ENCODE measurements at regions not wholly inside any gene's neighbourhood (a gene's known extent, or its start where the extent isn't known, plus 50 kb on each side); places are given as distances from the start of the nearest gene placed in this dataset.

GRCh38 chr16:76956394-76956793 is 234.6 kb upstream of the MON1B start:
- no peak overlapping the region for H3K9ac ChIP-seq (ENCODE audit: low read length)
- no peaks in the 10 kb centered on the region for H4K20me1 ChIP-seq (ENCODE audit: low read depth, low read length)
- TF ChIP-seq CTCF (IDR thresholded peaks at IDR 0.05; ENCODE audit: insufficient read depth, low read length, poor library complexity, severe bottlenecking) (no peak), EZH2phosphoT487 (conservative IDR thresholded peaks at IDR 0.05; ENCODE audit: low read length) (no peak)
- H3K27me3 ChIP-seq (ENCODE audit: low read length), result no peaks in the 10 kb centered on the region
- H3K79me2 ChIP-seq (ENCODE audit: insufficient read depth, low read length), result no peaks in the 10 kb centered on the region
- no peak overlapping the region for H3K4me3 ChIP-seq (ENCODE audit: insufficient read depth, low read length, poor library complexity, severe bottlenecking)
- H3K27ac ChIP-seq (ENCODE audit: low read depth, low read length), result no peak overlapping the region
- H3F3A ChIP-seq (ENCODE audit: insufficient read depth), result no peaks in the 10 kb centered on the region
- no peaks in the 10 kb centered on the region for H3K9me3 ChIP-seq (ENCODE audit: insufficient read depth, low read length)
- H3K9me2 ChIP-seq (replicated peaks; ENCODE audit: insufficient read depth, low read length), result no peaks in the 10 kb centered on the region
- H2AFZ ChIP-seq (ENCODE audit: low read depth, low read length, severe bottlenecking), result no peak overlapping the region
- H3K36me3 ChIP-seq (ENCODE audit: low read length), result no peaks in the 10 kb centered on the region
- H3K4me2 ChIP-seq (ENCODE audit: low read depth, low read length, poor library complexity, severe bottlenecking), result no peak overlapping the region

GRCh38 chr16:76956841-76957240 is 234.1 kb upstream of the MON1B start:
- no peaks in the 10 kb centered on the region for H3K9me3 ChIP-seq (ENCODE audit: insufficient read depth, low read length)
- H3K27ac ChIP-seq (ENCODE audit: low read depth, low read length), result no peak overlapping the region
- H3K9me2 ChIP-seq (replicated peaks; ENCODE audit: insufficient read depth, low read length), result no peaks in the 10 kb centered on the region
- H4K20me1 ChIP-seq (ENCODE audit: low read depth, low read length), result no peaks in the 10 kb centered on the region
- no peaks in the 10 kb centered on the region for H3K27me3 ChIP-seq (ENCODE audit: low read length)
- H3K9ac ChIP-seq (ENCODE audit: low read length), result no peak overlapping the region
- H3K36me3 ChIP-seq (ENCODE audit: low read length), result no peaks in the 10 kb centered on the region
- no peak overlapping the region for H3K4me2 ChIP-seq (ENCODE audit: low read depth, low read length, poor library complexity, severe bottlenecking)
- no peaks in the 10 kb centered on the region for H3F3A ChIP-seq (ENCODE audit: insufficient read depth)
- TF ChIP-seq EZH2phosphoT487 (conservative IDR thresholded peaks at IDR 0.05; ENCODE audit: low read length), result no peak
- no peak for TF ChIP-seq CTCF (IDR thresholded peaks at IDR 0.05; ENCODE audit: insufficient read depth, low read length, poor library complexity, severe bottlenecking)
- no peak overlapping the region for H3K4me3 ChIP-seq (ENCODE audit: insufficient read depth, low read length, poor library complexity, severe bottlenecking)
- no peak overlapping the region for H2AFZ ChIP-seq (ENCODE audit: low read depth, low read length, severe bottlenecking)
- no peaks in the 10 kb centered on the region for H3K79me2 ChIP-seq (ENCODE audit: insufficient read depth, low read length)

GRCh38 chr16:76959166-76959565 is 231.8 kb upstream of the MON1B start:
- TF ChIP-seq EZH2phosphoT487 (conservative IDR thresholded peaks at IDR 0.05; ENCODE audit: low read length) (no peak), CTCF (IDR thresholded peaks at IDR 0.05; ENCODE audit: insufficient read depth, low read length, poor library complexity, severe bottlenecking) (no peak)
- Histone ChIP-seq H2AFZ (ENCODE audit: low read depth, low read length, severe bottlenecking) (no peak overlapping the region), H3K79me2 (ENCODE audit: insufficient read depth, low read length) (no peaks in the 10 kb centered on the region), H3K9me2 (replicated peaks; ENCODE audit: insufficient read depth, low read length) (no peaks in the 10 kb centered on the region), H3F3A (ENCODE audit: insufficient read depth) (no peaks in the 10 kb centered on the region), H3K9me3 (ENCODE audit: insufficient read depth, low read length) (no peaks in the 10 kb centered on the region), H3K36me3 (ENCODE audit: low read length) (no peaks in the 10 kb centered on the region), H3K4me3 (ENCODE audit: insufficient read depth, low read length, poor library complexity, severe bottlenecking) (no peak overlapping the region), H3K4me2 (ENCODE audit: low read depth, low read length, poor library complexity, severe bottlenecking) (no peak overlapping the region), H3K27me3 (ENCODE audit: low read length) (no peaks in the 10 kb centered on the region), H3K27ac (ENCODE audit: low read depth, low read length) (no peak overlapping the region), H4K20me1 (ENCODE audit: low read depth, low read length) (no peaks in the 10 kb centered on the region), H3K9ac (ENCODE audit: low read length) (no peak overlapping the region)

All from SU-DHL-6 (cell line).